Brain microvascular endothelial cell (primary cell): ENCODE measurements at regions not wholly inside any gene's neighbourhood (a gene's known extent, or its start where the extent isn't known, plus 50 kb on each side); places are given as distances from the start of the nearest gene placed in this dataset.

Experiments
- DNase-seq: peaks from one replicate; pipeline ENCODE4 v3.0.0-alpha.2; 2020
- H3K27ac ChIP-seq: fragments of 250-450 bp; sonication (Bioruptor Pico); 2 replicates; pipeline ENCODE4 v1.5.1; 2020; ENCODE audit warnings: mild to moderate bottlenecking, moderate library complexity
- H3K27me3 ChIP-seq: fragments of 250-450 bp; sonication (Bioruptor Pico); replicated peaks from 2 replicates; pipeline ENCODE4 v1.5.1; 2020; ENCODE audit warnings: mild to moderate bottlenecking
- H3K36me3 ChIP-seq: fragments of 250-450 bp; sonication (Bioruptor Pico); replicated peaks from 2 replicates; pipeline ENCODE4 v1.5.1; 2020; ENCODE audit warnings: mild to moderate bottlenecking
- H3K4me3 ChIP-seq: 2 replicates; pipeline ENCODE4 v1.5.1; 2011; ENCODE audit warnings: low read depth, mild to moderate bottlenecking, control low read depth, low read length, moderate library complexity
- CTCF ChIP-seq: IDR thresholded peaks from 2 replicates; pipeline ENCODE4 v1.5.1; 2011; ENCODE audit warnings: low read depth, mild to moderate bottlenecking, moderate library complexity, low read length, control low read depth, inconsistent platforms; ENCODE audit errors: missing control alignments
- in situ Hi-C: cut with HindIII; loops from 2 replicates; pipeline ENCODE4 v1.10.0; 2017; ENCODE audit warnings: low sequenced_read_pairs, low pct_ligation_motif_present

- H3K27ac ChIP-seq = no peak overlapping the region
- no peaks in the 10 kb centered on the region for H3K27me3 ChIP-seq
- DNase-seq = peak; percentile 4
- TF ChIP-seq CTCF = peak; percentile 75
- H3K4me3 ChIP-seq = no peak overlapping the region
- in situ Hi-C loops = no loop called here
- no peaks in the 10 kb centered on the region for H3K36me3 ChIP-seq
Observed at GRCh38 chr9:23123048-23123632, 676.5 kb downstream of the DMRTA1 start.

- Histone ChIP-seq H3K27me3 (no peaks in the 10 kb centered on the region), H3K36me3 (no peaks in the 10 kb centered on the region), H3K27ac (no peak overlapping the region), H3K4me3 (no peak overlapping the region)
- no peak for TF ChIP-seq CTCF
- no peak for DNase-seq
- in situ Hi-C loops = no loop called here
Observed at GRCh38 chr9:23145467-23145866, 680.6 kb downstream of the ELAVL2 start.

GRCh38 chr9:23153058-23153457, 673.0 kb downstream of the ELAVL2 start:
- Histone ChIP-seq H3K27me3 (no peaks in the 10 kb centered on the region), H3K27ac (no peak overlapping the region), H3K36me3 (no peaks in the 10 kb centered on the region), H3K4me3 (no peak overlapping the region)
- TF ChIP-seq CTCF = no peak
- in situ Hi-C loops = no loop called here
- DNase-seq = no peak

GRCh38 chr9:23160491-23160890, 665.5 kb downstream of the ELAVL2 start:
- no peak overlapping the region for H3K27ac ChIP-seq
- in situ Hi-C loops = no loop called here
- DNase-seq = no peak
- no peaks in the 10 kb centered on the region for H3K27me3 ChIP-seq
- TF ChIP-seq CTCF = no peak
- no peak overlapping the region for H3K4me3 ChIP-seq
- H3K36me3 ChIP-seq = no peaks in the 10 kb centered on the region

- H3K27me3 ChIP-seq = no peaks in the 10 kb centered on the region
Observed at GRCh38 chr9:23160952-23161469, 665.0 kb downstream of the ELAVL2 start.

More at GRCh38 chr9:23160952-23161469, 665.0 kb downstream of the ELAVL2 start:
- no peak overlapping the region for H3K27ac ChIP-seq
- H3K4me3 ChIP-seq = no peak overlapping the region
- no peak for DNase-seq
- in situ Hi-C loops = no loop called here
- no peaks in the 10 kb centered on the region for H3K36me3 ChIP-seq
- no peak for TF ChIP-seq CTCF
